ENCODE measurements at regions not wholly inside any gene's neighbourhood (a gene's known extent, or its start where the extent isn't known, plus 50 kb on each side); places are given as distances from the start of the nearest gene placed in this dataset.
A peak's percentile ranks its signal among the peaks of the same experiment; 100 is the strongest.

DNA sequence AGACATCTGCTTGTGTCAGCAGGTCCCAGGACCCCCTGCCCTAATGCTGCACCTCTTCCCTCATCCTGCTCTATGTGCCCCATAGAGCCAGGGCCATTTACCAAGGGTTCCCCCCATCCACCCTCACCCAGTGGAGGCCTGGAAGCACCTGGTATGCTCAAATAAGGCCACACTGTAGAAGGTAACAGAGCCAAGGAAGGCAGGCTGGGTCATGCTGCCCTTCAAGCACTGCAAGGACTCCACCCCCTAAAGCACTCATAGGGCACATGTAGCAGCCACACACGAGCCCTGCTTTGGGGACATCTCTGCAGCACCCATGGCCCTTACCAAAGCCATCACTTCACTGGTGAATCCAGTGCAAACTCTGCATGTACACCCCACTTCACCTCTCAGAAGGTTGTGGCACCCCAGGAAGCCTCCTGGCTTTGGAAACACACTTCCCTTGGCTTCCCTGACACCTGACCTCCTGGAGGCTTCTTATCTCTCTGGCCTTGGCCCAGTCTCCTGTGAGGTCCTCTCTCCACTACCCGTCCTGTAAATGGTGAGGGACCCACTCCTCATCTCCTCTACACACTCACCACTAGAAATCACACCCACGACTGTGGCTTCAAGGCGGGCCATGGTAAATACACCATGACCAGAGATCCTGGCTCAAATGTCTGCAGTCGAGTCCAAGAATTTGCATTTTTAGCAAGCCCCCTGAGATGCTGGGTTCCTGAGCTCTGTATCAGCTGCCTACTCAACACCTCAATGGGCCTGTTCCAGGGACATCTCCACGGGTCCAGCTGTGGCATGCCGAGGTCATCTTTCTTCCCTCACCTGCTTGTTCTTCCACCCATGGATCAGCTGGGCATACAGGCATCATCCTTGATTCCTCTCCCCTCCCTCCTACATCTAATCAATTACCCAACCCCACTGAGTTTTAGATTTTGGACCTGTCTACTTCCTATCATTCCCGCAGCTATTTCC, 80.9 kb upstream of the DOCK9 start:
- H3K27ac ChIP-seq, result no peak overlapping the region
- peaks cover 15% of the 10 kb centered on the region for H3K4me1 ChIP-seq (replicated peaks)
- H3K36me3 ChIP-seq, result no peaks in the 10 kb centered on the region
- H3K27me3 ChIP-seq (replicated peaks), result no peaks in the 10 kb centered on the region
- H3K9me3 ChIP-seq (replicated peaks), result no peaks in the 10 kb centered on the region
- DNase-seq (ENCODE audit: low read depth in 1 of 2, low spot score in 2 of 2), result peak in 1 of 2 experiments; percentile 72
- H3K4me3 ChIP-seq, result no peak overlapping the region

DNA sequence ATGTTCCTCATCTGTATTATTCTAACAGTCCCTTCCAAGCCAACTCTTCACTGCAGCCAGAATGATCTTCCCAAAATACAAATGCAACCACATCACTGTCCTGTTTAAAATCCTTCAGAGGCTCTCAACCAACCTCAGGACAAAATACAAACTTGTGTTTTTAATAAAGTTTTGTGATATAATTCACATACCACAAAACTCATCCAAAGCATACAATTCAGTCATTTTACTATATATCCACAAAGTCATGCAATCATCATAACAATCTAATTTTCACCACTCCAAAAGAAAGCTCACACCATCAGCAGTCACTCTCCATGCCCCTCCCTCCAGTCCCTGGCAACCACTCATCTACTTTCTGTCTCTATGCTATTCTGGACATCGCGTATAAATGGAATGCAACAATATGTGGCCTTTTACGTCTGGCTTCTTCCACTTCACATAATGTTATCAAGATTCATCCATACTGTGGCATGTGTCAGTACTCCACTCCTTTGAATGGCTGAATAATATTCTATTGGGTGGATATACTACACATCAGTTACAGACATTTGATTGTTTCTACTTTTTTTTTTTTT, 81.7 kb upstream of the DOCK9 start:
- peaks cover 17% of the 10 kb centered on the region for H3K4me1 ChIP-seq (replicated peaks)
- H3K27me3 ChIP-seq (replicated peaks), result no peaks in the 10 kb centered on the region
- H3K4me3 ChIP-seq, result no peak overlapping the region
- H3K9me3 ChIP-seq (replicated peaks), result no peaks in the 10 kb centered on the region
- no peaks in the 10 kb centered on the region for H3K36me3 ChIP-seq
- peak in 1 of 2 experiments; percentile 53 for DNase-seq (ENCODE audit: low read depth in 1 of 2, low spot score in 2 of 2)
- H3K27ac ChIP-seq, result no peak overlapping the region

DNA sequence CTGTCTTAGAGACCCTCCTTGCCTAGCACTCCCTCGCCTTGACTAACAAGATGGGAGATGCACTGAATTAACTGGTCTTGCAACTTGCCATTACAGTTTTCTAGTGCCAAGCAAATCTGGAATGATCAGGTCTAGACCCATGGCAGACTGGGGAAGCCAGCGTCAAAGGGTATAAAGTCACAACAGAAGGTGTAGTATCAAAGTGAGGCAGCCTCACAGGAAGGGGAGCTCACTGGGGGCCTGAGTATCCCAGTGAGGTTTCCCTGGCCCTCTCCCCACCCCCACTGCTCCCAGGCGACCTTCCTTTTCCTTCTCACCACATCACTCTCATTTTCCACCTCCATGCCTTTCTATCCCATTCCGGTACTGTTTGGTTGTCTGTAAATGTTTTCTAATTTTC, 83.5 kb upstream of the DOCK9 start:
- Histone ChIP-seq H3K9me3 (replicated peaks) (peaks cover 9% of the 10 kb centered on the region; the same call in 1 of the 2 replicates), H3K4me3 (no peak overlapping the region), H3K4me1 (replicated peaks) (peaks cover 17% of the 10 kb centered on the region), H3K27me3 (replicated peaks) (no peaks in the 10 kb centered on the region), H3K27ac (no peak overlapping the region), H3K36me3 (no peaks in the 10 kb centered on the region)
- peak in 1 of 2 experiments; percentile 69 for DNase-seq (ENCODE audit: low read depth in 1 of 2, low spot score in 2 of 2)

DNA sequence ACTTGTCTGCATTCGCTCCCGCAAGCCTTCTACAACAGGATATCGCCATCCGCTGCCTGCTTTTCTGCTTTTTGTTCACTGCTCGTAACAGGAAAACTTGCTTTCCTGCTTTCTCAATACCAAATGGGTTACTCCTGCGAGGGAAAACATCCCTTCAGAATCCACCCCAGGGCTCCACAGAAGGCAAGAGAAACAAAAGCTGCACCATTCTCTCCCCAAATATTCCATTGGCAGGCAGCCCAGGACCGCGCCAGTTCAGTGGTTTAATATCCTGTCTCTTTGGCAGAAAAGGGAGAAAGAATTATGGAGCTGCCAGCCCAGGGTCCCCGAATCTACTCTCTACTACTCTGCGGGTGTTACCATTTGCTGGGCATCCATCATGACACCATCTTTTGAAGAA, 84.7 kb upstream of the DOCK9 start:
- Histone ChIP-seq H3K9me3 (replicated peaks) (peaks cover 16% of the 10 kb centered on the region), H3K36me3 (peaks cover 4% of the 10 kb centered on the region; the same call in 1 of the 2 replicates), H3K27ac (no peak overlapping the region), H3K4me3 (no peak overlapping the region), H3K27me3 (replicated peaks) (no peaks in the 10 kb centered on the region), H3K4me1 (replicated peaks) (peaks cover 28% of the 10 kb centered on the region)
- DNase-seq (ENCODE audit: low read depth in 1 of 2, low spot score in 2 of 2), result peak; percentile 84 to 86

DNA sequence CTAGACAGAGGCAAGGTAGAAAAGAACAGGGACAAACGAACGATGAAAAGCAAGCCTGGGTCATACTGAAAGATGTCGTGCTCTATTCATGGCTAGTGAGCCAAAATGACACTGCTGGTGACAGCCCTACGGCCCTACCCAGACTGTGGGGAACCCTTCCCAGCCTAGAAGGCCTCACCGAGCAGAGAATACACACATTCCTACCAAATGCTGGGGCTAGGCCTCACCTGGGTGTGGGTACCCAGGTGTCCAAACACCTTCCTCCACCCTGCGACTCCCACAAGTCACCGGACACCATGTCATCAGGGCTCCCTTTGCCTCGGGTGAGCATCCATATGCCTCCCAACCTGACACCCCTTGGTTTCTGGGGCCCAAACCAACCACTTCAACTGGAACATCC, 85.3 kb upstream of the DOCK9 start:
- Histone ChIP-seq H3K27ac (no peak overlapping the region), H3K4me3 (no peak overlapping the region), H3K9me3 (replicated peaks) (peaks cover 19% of the 10 kb centered on the region), H3K4me1 (replicated peaks) (peaks cover 33% of the 10 kb centered on the region), H3K36me3 (peaks cover 4% of the 10 kb centered on the region; the same call in 1 of the 2 replicates), H3K27me3 (replicated peaks) (no peaks in the 10 kb centered on the region)
- DNase-seq (ENCODE audit: low read depth in 1 of 2, low spot score in 2 of 2), result peak in 1 of 2 experiments; percentile 73

DNA sequence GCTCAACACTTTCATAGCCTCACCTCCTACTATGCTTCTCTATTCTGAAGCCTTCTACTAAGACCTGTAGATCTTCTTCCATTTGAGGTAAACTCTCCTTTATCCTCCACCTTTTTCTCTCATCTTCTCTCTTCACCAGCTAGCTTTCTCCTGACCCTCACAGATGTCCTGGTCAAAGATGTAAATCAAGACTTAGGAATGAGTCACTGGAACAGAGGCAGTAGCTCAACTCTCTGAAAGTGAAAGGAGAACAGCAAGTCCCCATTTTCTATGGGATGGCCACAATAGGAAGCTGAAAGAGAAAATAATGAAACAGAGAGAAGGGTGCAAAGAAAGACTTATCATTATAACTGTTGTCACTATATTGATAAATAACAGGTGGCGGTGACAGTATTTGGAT, 86.1 kb upstream of the DOCK9 start:
- no peak for DNase-seq (ENCODE audit: low read depth in 1 of 2, low spot score in 2 of 2)

DNA sequence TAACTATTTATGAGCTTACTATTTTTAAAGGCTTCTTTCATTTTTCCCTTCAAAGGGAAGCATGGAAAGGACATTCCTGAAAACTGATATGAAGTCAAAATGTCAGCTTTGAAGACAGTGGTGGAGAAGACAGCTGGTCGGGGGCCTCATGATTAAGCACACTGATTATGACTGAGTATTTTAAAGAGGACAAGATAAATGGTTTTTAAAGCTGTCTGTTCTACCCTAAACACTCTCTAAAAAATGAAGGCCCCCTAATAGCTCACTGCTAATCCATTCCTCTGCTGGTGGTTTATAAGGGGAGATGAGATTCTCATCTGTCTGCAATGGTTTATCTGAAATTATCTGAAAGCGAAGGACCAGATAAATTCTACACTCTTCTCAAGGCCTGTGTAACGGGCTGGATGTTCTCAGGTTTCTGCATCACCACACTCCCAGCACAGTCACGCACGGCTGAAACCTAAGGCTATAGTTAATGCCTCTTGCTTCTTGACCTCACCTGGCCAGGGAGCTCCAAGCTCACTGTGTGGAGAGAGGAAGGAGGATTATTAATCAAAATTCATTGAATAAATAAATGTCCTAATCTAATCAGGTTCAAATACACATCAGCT, 86.9 kb upstream of the DOCK9 start:
- no peak overlapping the region for H3K27ac ChIP-seq
- peaks cover 19% of the 10 kb centered on the region for H3K9me3 ChIP-seq (replicated peaks)
- H3K36me3 ChIP-seq, result peaks cover 4% of the 10 kb centered on the region; the same call in 1 of the 2 replicates
- H3K4me1 ChIP-seq (replicated peaks), result peaks cover 35% of the 10 kb centered on the region
- H3K27me3 ChIP-seq (replicated peaks), result no peaks in the 10 kb centered on the region
- DNase-seq (ENCODE audit: low read depth in 1 of 2, low spot score in 2 of 2), result no peak
- no peak overlapping the region for H3K4me3 ChIP-seq

More for the DNA sequence above, 86.1 kb upstream of the DOCK9 start:
- Histone ChIP-seq H3K4me1 (replicated peaks) (peaks cover 35% of the 10 kb centered on the region), H3K36me3 (peaks cover 4% of the 10 kb centered on the region; the same call in 1 of the 2 replicates), H3K4me3 (no peak overlapping the region), H3K27me3 (replicated peaks) (no peaks in the 10 kb centered on the region), H3K9me3 (replicated peaks) (peaks cover 19% of the 10 kb centered on the region), H3K27ac (no peak overlapping the region)

DNA sequence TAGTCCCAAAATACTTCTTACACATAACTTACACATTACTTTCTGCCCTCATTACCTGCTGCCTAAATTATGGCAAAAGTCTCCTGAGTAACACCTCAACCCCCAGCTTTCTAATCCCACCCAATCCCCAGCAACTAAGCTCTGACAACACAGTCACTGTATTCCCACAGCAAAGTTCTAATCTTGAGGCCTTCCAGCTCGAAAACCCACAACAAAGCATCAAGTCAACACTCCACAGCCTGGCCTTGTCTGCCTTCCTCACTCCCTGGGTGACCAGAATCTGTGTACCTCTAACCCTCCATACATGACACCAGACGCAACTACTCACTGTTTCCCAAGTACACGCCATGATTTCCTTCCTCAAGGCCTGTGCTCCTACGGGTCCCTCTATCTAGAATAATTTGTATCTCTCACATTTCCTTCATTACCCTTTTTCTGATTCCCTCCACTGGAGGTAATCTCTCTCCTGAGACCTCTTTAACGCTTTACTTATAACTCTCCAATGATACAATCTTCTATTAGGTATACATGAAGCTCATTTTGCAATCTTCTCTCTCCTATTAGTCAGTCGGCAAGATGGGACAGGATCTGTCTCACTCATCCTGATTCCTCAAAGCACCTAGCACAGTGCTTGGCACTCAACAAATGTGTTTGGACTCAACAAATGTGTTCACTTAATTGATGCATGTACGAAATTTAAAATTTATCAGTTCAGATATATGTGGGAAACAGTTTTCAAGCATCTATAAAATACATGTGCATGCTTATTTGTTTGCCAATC, 87.6 kb upstream of the DOCK9 start:
- Histone ChIP-seq H3K9me3 (replicated peaks) (peaks cover 19% of the 10 kb centered on the region), H3K4me3 (no peak overlapping the region), H3K36me3 (peaks cover 7% of the 10 kb centered on the region), H3K4me1 (replicated peaks) (peaks cover 35% of the 10 kb centered on the region), H3K27ac (no peak overlapping the region), H3K27me3 (replicated peaks) (no peaks in the 10 kb centered on the region)
- no peak for DNase-seq (ENCODE audit: low read depth in 1 of 2, low spot score in 2 of 2)

DNA sequence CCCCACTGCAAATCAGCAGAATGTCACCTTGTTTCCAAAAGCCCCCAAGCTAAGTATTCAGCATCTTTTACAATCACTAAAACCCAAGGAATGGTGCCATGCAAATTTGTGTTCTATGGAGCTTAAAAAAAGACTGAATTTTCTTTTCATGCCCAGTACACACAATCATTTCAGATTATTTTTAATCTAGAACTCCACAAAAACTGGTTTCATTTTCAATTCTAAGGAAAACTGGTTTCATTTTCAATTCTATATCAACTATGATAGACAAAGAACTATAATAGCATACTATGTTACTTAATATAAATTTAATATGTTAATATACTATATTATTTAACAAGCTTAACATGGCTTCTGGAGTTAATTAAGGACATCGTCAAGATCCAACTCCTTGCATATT, 88.4 kb upstream of the DOCK9 start:
- Histone ChIP-seq H3K27me3 (replicated peaks) (no peaks in the 10 kb centered on the region), H3K4me1 (replicated peaks) (peaks cover 35% of the 10 kb centered on the region), H3K4me3 (no peak overlapping the region), H3K27ac (no peak overlapping the region), H3K36me3 (peaks cover 11% of the 10 kb centered on the region), H3K9me3 (replicated peaks) (peaks cover 19% of the 10 kb centered on the region)
- DNase-seq (ENCODE audit: low read depth in 1 of 2, low spot score in 2 of 2), result no peak

DNA sequence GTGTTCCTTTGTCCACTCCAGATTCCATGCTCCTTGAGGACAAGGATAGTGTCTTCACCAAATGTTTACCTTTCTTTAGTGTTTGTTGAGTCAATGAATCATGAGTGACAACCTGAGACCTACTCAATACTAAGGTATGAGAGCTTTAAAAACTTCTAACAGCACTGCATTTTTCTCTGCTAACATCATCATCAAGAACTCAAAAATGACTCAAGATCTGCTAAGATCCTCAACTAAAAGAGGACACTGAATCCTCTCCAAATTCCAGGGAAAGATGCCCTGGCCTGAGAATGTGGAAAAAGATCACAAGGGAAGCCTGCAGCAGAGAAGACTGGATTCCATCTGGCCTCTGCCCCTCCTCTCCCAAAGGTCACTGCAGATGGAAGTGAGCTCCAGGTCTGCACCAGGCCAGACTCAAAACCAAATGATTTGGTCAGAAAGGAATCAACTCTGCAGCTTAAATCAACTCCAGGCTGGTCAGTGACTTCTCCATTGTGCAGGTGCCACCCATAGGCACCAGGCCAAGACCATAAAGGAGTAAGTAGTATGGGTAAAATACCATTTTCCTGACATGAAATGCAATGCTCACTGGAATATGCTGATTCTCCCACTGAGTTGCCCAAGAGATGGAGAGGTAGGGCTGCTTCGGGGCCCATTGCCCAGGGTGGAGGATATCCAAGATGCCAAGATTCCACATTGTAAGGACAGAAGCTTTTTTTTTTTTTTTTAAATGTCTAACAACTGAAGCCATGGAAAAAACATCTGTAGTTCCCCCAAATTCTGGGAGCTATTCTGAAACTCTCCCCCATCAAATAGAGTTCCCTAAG, 89.5 kb upstream of the DOCK9 start:
- Histone ChIP-seq H3K27ac (peak overlapping the region; percentile 2; the same call in 1 of the 2 replicates), H3K9me3 (replicated peaks) (peaks cover 19% of the 10 kb centered on the region), H3K36me3 (peaks cover 21% of the 10 kb centered on the region), H3K4me1 (replicated peaks) (peaks cover 30% of the 10 kb centered on the region), H3K27me3 (replicated peaks) (no peaks in the 10 kb centered on the region), H3K4me3 (no peak overlapping the region)
- peak; percentile 81 to 93 for DNase-seq (ENCODE audit: low read depth in 1 of 2, low spot score in 2 of 2)

DNA sequence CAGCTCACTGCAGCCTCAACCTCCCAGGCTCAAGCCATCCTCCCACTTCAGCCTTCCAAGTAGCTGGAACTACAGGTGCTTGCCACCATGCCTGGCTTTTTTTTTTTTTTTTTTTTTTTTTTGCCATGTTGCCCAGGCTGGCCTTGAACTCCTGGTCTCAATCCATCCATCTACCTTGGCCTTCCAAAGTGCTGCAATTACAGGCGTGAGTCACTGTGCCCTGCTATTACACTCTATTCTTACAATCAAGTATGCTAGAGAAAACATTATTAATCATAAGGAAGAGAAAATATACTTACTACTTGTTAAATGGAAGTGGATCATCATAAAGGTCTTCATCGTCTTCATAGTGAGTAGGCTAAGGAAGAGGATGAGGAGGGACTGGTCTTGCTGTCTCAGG, 93.3 kb upstream of the DOCK9 start:
- Histone ChIP-seq H3K27me3 (replicated peaks) (no peaks in the 10 kb centered on the region), H3K4me3 (no peak overlapping the region), H3K9me3 (replicated peaks) (peaks cover 21% of the 10 kb centered on the region), H3K36me3 (peaks cover 38% of the 10 kb centered on the region), H3K27ac (no peak overlapping the region), H3K4me1 (replicated peaks) (peaks cover 18% of the 10 kb centered on the region)
- no peak for DNase-seq (ENCODE audit: low read depth in 1 of 2, low spot score in 2 of 2)

DNA sequence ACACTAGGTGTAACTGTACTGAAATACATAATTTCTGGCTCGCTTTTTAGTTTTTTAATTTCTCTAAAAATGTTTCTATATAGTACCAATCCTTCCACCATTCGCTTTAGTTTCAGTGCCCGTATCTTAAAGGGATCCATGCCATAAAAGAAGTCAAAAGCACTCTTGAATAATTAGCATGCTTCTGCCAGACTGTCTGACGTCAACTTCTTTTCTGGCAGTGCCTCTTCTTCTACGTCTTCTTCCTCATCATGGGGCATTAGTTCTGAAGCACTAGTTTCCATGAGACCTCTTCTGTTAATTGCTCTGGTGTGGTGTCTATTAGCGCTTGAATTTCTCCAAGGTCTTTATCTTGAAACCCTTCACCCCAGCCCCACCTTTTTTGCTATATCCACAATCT, 93.8 kb upstream of the DOCK9 start:
- peaks cover 17% of the 10 kb centered on the region for H3K4me1 ChIP-seq (replicated peaks)

More for the DNA sequence above, 93.8 kb upstream of the DOCK9 start:
- H3K27me3 ChIP-seq (replicated peaks), result no peaks in the 10 kb centered on the region
- H3K27ac ChIP-seq, result no peak overlapping the region
- no peak overlapping the region for H3K4me3 ChIP-seq
- DNase-seq (ENCODE audit: low read depth in 1 of 2, low spot score in 2 of 2), result no peak
- H3K36me3 ChIP-seq, result peaks cover 36% of the 10 kb centered on the region
- H3K9me3 ChIP-seq (replicated peaks), result peaks cover 18% of the 10 kb centered on the region
